Activated naive CD4-positive, alpha-beta T cell treated with anti-CD3 and anti-CD28 coated beads, Interleukin-2, amount 10 ng/mL, durations not matched to agents 7 days and 5 days (primary cell): ENCODE measurements at regions not wholly inside any gene's neighbourhood (a gene's known extent, or its start where the extent isn't known, plus 50 kb on each side); places are given as distances from the start of the nearest gene placed in this dataset.

Experiments used
- CTCF ChIA-PET: fragments of 350-600 bp; sonication (Branson Sonifier 250); formaldehyde crosslinking; loops from one replicate; lab custom pipeline; 2021; ENCODE audit warnings: antibody characterized with exemption; lab: Charles Lee
- DNase-seq: peaks from one replicate; pipeline ENCODE4 v3.0.0-alpha.2; 2020
- H3K27ac Mint-ChIP-seq: one replicate; pipeline ENCODE4 v1.8.0; 2021; ENCODE audit warnings: mild to moderate bottlenecking, moderate library complexity, mixed read lengths
- H3K27me3 Mint-ChIP-seq: one replicate; pipeline ENCODE4 v1.8.0; 2021; ENCODE audit warnings: mild to moderate bottlenecking, mixed read lengths
- H3K36me3 Mint-ChIP-seq: one replicate; pipeline ENCODE4 v1.8.0; 2021; ENCODE audit warnings: mixed read lengths
- H3K4me1 Mint-ChIP-seq: one replicate; pipeline ENCODE4 v1.8.0; 2021; ENCODE audit warnings: mixed read lengths
- H3K4me3 Mint-ChIP-seq: one replicate; pipeline ENCODE4 v1.8.0; 2021; ENCODE audit warnings: mild to moderate bottlenecking, moderate library complexity, mixed read lengths
- H3K9me3 Mint-ChIP-seq: one replicate; pipeline ENCODE4 v1.8.0; 2021; ENCODE audit warnings: mixed read lengths

DNA sequence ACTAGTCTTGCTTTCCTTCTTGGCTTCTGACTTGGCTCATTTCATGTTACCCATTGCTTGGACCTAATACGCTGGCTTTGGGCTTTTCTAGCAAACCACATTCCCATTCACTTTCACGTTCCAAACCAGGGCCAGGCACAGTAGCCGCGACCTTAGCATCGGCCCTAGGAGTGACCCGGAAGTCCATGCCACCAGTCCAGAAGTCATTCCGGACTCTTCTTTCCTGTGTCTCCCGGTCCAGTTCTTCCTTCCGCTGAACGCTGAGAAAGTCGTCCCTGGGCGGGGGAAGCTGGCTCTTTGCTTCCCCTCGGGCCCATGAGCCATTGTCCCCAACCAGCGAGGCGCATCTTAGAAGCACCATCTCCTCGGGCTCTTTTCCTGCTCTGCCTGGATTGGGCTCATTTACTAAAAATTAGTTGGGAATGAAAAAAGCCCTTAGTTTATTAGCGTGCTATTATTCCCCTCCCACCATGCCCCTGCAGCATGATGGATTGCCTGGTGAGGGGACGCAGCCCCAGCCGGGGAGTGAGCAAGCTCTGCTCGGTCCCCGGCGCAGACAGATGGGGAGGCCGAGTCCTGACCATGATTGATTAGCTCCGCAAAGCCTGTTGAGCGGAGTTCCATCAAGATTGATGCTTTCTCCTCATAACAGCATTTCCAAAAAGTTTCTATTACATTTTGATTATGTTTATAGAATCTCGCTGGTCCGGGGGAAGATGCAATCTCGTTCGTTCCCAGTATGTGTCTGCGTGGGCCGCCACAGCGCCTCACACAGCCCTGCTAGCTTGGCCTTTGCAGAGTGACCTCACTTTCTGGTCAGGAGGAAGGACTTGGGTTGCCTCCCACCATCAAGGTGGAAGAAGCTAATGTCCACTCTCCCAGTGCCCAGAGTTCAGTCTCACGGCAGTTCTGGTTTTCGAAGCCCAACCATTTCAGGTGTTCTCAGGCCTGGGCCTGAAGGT, 115.1 kb upstream of the TOP1 start:
- CTCF ChIA-PET = no interaction called here
- H3K36me3 Mint-ChIP-seq = no peaks in the 10 kb centered on the region
- no peak overlapping the region for H3K27ac Mint-ChIP-seq
- H3K9me3 Mint-ChIP-seq = no peaks in the 10 kb centered on the region
- no peaks in the 10 kb centered on the region for H3K4me1 Mint-ChIP-seq
- no peak overlapping the region for H3K4me3 Mint-ChIP-seq
- DNase-seq = no peak
- no peaks in the 10 kb centered on the region for H3K27me3 Mint-ChIP-seq

- Mint-ChIP-seq H3K4me3 (no peak overlapping the region), H3K9me3 (no peaks in the 10 kb centered on the region), H3K27me3 (peaks cover 4% of the 10 kb centered on the region), H3K36me3 (no peaks in the 10 kb centered on the region), H3K27ac (no peak overlapping the region), H3K4me1 (no peaks in the 10 kb centered on the region)
- CTCF ChIA-PET = no interaction called here
- no peak for DNase-seq
Observed at GRCh38 chr20:40915756-40916155, 112.9 kb upstream of the TOP1 start.

DNA sequence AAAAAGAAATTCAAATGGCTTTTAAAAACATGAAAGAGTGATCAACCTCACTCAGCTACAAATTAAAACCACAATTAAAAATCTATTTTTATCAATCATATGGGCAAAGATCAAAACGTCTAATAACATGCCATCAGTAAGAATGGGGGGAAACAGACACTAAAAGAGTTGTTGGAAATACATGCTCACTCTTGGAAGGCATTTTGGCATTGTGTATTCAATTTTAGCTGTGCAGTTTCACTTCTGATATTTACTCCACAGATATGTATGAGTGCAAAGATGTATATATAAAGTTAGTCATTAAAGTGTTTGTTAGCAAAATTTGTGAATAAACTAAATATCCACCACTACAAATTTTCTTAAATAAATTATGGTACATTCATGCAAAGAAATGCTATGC, 112.3 kb upstream of the TOP1 start:
- Mint-ChIP-seq H3K36me3 (no peaks in the 10 kb centered on the region), H3K9me3 (no peaks in the 10 kb centered on the region), H3K4me1 (no peaks in the 10 kb centered on the region), H3K27me3 (peaks cover 9% of the 10 kb centered on the region), H3K27ac (no peak overlapping the region), H3K4me3 (no peak overlapping the region)
- DNase-seq = no peak
- CTCF ChIA-PET = no interaction called here

DNA sequence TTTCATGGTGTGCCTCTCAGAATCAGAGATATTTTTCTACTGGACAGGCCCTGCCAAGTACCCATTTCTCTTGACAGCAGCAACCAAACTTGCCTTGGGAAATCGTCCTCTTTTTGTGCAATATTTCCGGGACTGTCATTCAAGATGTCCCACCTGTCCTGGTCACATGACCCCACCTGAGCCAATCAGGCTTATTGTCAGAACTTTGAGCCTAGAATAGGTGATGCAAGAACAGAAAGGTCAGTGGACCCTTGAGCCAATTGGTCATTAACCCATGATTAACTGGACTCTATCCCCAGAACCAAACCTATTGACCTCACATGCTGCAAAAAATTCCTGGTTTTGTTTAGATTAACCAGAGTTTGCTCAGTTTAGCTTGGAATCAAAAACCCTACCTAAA, 108.3 kb upstream of the TOP1 start:
- no peaks in the 10 kb centered on the region for H3K36me3 Mint-ChIP-seq
- H3K4me3 Mint-ChIP-seq = no peak overlapping the region
- CTCF ChIA-PET = no interaction called here
- H3K27me3 Mint-ChIP-seq = peaks cover 12% of the 10 kb centered on the region
- no peaks in the 10 kb centered on the region for H3K4me1 Mint-ChIP-seq
- H3K9me3 Mint-ChIP-seq = no peaks in the 10 kb centered on the region
- H3K27ac Mint-ChIP-seq = no peak overlapping the region
- DNase-seq = no peak

DNA sequence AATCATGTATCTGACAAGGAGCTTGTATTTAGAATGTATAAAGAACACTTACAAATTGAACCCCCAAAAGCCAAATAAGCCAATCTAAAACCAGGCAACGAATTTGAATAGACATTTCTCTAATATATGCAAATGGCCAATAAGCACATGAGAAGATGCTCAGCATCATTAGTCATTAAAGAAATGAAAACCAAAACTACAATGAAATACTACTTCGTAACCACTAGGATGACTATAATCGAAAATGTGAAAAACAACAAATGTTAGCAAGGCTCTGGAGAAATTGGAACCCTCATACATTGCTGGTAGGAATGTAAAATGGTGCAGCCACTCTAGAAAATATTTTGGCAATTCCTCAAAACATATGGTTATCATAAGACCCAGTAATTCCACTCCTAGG, 105.8 kb upstream of the TOP1 start:
- no peak for DNase-seq
- H3K36me3 Mint-ChIP-seq = no peaks in the 10 kb centered on the region
- H3K4me3 Mint-ChIP-seq = no peak overlapping the region
- H3K27me3 Mint-ChIP-seq = peaks cover 17% of the 10 kb centered on the region
- no peaks in the 10 kb centered on the region for H3K4me1 Mint-ChIP-seq
- H3K27ac Mint-ChIP-seq = no peak overlapping the region
- CTCF ChIA-PET = no interaction called here
- H3K9me3 Mint-ChIP-seq = no peaks in the 10 kb centered on the region

DNA sequence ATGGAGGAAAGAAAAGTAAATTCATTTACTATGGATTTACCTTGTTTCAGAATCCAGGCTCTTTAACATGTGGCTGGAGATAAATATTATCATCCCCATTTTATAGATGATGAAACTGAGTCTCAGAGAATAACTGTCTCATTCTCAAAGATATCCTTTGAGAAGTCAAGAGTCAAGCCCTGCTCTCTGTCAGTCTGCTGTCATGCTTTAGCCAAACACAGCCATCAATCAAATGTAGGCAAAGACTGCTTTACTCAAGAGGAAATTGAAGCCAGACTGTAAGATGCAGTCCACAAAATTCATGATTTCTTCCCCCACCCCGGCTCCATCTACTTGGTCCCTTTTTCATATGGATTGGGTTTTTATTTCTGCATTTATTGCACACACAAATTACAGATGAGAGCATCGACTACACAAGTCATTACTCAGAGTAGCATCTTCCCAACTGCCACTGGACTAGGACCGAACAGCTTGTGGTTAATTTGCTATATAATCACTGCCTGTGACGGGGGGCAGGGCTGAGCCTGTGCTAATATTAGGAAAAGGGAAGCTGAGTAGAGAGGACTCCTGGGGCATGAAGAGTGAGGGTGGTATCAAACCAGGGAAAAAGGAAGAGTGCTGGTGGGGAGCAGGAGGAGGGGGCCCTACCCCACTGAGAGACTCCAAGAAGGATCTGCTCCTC, 102.7 kb upstream of the TOP1 start:
- Mint-ChIP-seq H3K36me3 (no peaks in the 10 kb centered on the region), H3K27ac (no peak overlapping the region), H3K9me3 (no peaks in the 10 kb centered on the region), H3K4me3 (no peak overlapping the region), H3K27me3 (peaks cover 22% of the 10 kb centered on the region), H3K4me1 (no peaks in the 10 kb centered on the region)
- CTCF ChIA-PET = no interaction called here
- no peak for DNase-seq

DNA sequence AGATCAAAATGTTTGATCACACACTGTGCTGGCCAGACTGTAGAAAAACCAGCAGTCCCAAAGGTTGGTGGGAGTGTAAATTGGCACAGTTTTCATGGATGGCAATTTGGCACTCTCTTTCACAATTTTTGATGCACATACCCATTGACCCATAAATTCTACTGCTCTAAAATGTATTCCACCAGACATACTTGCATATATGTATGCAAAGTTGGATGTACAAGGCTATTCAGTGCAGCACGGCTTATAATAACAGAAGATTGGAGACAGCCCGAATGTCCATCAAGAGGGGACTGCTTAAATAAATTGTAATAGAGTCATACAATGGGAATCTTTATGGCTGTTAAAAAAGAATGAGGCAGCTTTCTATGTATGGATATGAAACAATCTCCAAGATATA, 101.7 kb upstream of the TOP1 start:
- Mint-ChIP-seq H3K4me1 (no peaks in the 10 kb centered on the region), H3K27ac (no peak overlapping the region), H3K27me3 (peaks cover 16% of the 10 kb centered on the region), H3K36me3 (no peaks in the 10 kb centered on the region), H3K4me3 (no peak overlapping the region), H3K9me3 (no peaks in the 10 kb centered on the region)
- CTCF ChIA-PET = no interaction called here
- DNase-seq = no peak

- DNase-seq = no peak
- CTCF ChIA-PET = interaction anchor here (2.5 kb wide), 1 partner anchor 189 kb away, joined by 7 read pairs; no protein-coding TSS in a partner anchor
- H3K4me3 Mint-ChIP-seq = no peak overlapping the region
- H3K9me3 Mint-ChIP-seq = no peaks in the 10 kb centered on the region
- peaks cover 16% of the 10 kb centered on the region for H3K27me3 Mint-ChIP-seq
- H3K4me1 Mint-ChIP-seq = no peaks in the 10 kb centered on the region
- no peak overlapping the region for H3K27ac Mint-ChIP-seq
- no peaks in the 10 kb centered on the region for H3K36me3 Mint-ChIP-seq
Observed at GRCh38 chr20:40930561-40930960, 98.1 kb upstream of the TOP1 start.

DNA sequence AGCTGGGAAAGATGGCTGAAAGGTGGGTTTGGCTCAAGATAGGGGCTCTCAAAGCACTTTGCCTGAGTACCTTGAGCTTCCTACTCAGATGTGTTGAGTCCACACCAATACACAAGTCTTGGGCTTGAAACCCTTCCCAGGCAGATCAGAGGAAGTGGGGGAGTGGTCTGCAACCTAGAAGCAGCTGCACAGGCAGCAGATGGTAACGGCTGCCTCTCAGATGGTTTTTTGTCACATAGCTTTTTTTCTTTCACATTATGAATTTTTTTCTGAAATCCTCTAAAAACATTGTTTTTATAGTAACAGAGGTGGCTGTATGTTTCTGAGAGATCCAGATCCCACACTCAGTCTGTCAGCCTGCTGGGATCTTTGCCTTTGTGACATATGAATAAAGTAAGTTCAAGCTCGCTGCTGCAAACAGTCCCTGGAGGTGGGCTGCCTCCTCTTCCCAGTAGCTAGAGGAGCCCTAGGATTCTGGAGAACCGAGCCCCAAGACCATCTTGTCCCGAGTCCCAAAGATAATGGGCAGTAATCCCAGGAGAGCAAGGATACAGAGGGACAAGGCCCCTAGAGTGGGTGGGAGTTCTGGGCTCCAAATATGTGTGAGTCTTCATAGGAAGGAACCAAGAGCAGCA, 97.1 kb upstream of the TOP1 start:
- DNase-seq = no peak
- Mint-ChIP-seq H3K4me3 (no peak overlapping the region), H3K27me3 (peaks cover 11% of the 10 kb centered on the region), H3K36me3 (no peaks in the 10 kb centered on the region), H3K9me3 (no peaks in the 10 kb centered on the region), H3K27ac (no peak overlapping the region), H3K4me1 (no peaks in the 10 kb centered on the region)
- CTCF ChIA-PET = interaction anchor here (2.5 kb wide), 1 partner anchor 190 kb away, joined by 7 read pairs; no protein-coding TSS in a partner anchor

DNA sequence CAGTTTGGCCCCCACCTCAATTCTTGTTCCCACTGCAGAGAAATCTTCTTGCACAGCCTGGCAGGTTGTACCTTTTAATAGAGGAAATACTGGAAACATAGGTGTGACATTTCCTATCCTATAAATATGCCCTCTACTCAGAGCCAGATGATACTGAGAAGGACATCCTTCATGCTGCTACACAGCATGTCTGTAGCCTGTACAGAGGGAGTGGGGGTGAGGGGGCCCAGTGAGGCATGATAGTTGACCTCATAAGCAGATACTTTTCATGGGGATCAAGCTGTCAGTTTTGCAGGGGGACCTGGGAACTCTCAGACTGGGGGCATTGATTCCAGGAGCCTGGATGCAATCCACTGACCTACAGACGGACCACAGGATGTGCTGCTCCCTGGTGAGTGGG, 96.2 kb upstream of the TOP1 start:
- no peaks in the 10 kb centered on the region for H3K36me3 Mint-ChIP-seq
- no peak for DNase-seq

GRCh38 chr20:40933758-40934157, 94.9 kb upstream of the TOP1 start:
- Mint-ChIP-seq H3K27me3 (peaks cover 14% of the 10 kb centered on the region), H3K36me3 (no peaks in the 10 kb centered on the region), H3K4me3 (no peak overlapping the region), H3K9me3 (no peaks in the 10 kb centered on the region), H3K4me1 (no peaks in the 10 kb centered on the region), H3K27ac (no peak overlapping the region)
- CTCF ChIA-PET = interaction anchor here (0.6 to 1.3 kb wide), 2 partner anchors 12 to 752 kb away, joined by 3 read pairs; no protein-coding TSS in a partner anchor
- no peak for DNase-seq

More for the DNA sequence above, 96.2 kb upstream of the TOP1 start:
- Mint-ChIP-seq H3K9me3 (no peaks in the 10 kb centered on the region), H3K27me3 (peaks cover 11% of the 10 kb centered on the region), H3K4me1 (no peaks in the 10 kb centered on the region), H3K27ac (no peak overlapping the region), H3K4me3 (no peak overlapping the region)
- CTCF ChIA-PET = no interaction called here

GRCh38 chr20:40938020-40938419, 90.6 kb upstream of the TOP1 start:
- Mint-ChIP-seq H3K4me1 (no peaks in the 10 kb centered on the region), H3K36me3 (no peaks in the 10 kb centered on the region), H3K4me3 (no peak overlapping the region), H3K9me3 (no peaks in the 10 kb centered on the region), H3K27me3 (peaks cover 8% of the 10 kb centered on the region), H3K27ac (no peak overlapping the region)
- DNase-seq = no peak
- CTCF ChIA-PET = interaction anchor here (1.1 to 1.3 kb wide), 3 partner anchors 64 to 145 kb away, joined by 3 read pairs; no protein-coding TSS in a partner anchor

- DNase-seq = no peak
- Mint-ChIP-seq H3K27ac (no peak overlapping the region), H3K36me3 (no peaks in the 10 kb centered on the region), H3K4me3 (no peak overlapping the region), H3K9me3 (no peaks in the 10 kb centered on the region), H3K27me3 (peaks cover 8% of the 10 kb centered on the region), H3K4me1 (no peaks in the 10 kb centered on the region)
- CTCF ChIA-PET = interaction anchor here (1.4 kb wide), 1 partner anchor 46 kb away, joined by 3 read pairs; no protein-coding TSS in a partner anchor
Observed at GRCh38 chr20:40939667-40940066, 89.0 kb upstream of the TOP1 start.

- Mint-ChIP-seq H3K9me3 (no peaks in the 10 kb centered on the region), H3K36me3 (no peaks in the 10 kb centered on the region), H3K27ac (no peak overlapping the region), H3K27me3 (peaks cover 20% of the 10 kb centered on the region), H3K4me3 (no peak overlapping the region), H3K4me1 (no peaks in the 10 kb centered on the region)
- CTCF ChIA-PET = interaction anchor here (1.0 kb wide), 1 partner anchor 198 kb away, joined by 3 read pairs; no protein-coding TSS in a partner anchor
- DNase-seq = no peak
Observed at GRCh38 chr20:40941133-40941610, 87.5 kb upstream of the TOP1 start.
